ENCODE measurements at regions not wholly inside any gene's neighbourhood (a gene's known extent, or its start where the extent isn't known, plus 50 kb on each side); places are given as distances from the start of the nearest gene placed in this dataset.

DNA sequence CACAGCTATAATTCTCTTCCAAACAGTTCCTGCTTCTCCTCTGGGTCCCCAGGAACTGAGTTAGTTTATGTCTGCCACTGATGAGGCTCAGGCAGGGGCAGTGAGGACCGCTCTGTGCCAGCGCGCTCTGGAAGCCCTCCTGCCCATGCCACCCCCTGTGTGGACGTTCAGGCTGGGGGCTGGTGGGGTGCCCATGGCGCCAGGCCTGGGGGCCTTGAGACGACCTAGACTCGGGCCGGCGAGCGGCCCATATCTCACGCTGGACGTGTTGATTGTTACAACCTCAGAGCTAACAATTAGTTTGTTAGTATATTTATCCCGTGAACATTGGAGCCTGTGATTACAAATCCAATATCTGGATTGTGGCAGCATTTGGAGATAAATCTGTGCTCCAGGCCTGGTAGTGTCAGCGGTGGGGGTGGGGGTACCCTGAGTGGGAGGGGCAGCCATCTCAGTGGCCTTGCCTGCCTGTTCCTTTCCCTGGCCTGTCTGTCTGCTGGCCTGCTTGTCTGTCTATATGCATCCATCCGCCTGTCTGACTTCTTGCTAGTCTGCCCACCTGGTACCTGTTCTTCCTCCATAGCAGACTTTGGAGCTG lies 256.5 kb upstream of the MVB12B start:
- no peak for TF ChIP-seq POLR2A (IDR thresholded peaks at IDR 0.05)
- no peak for TF ChIP-seq CTCF (IDR thresholded peaks at IDR 0.05)

All from Peyer's patch (tissue), 4 donors.